H1 (cell line): ENCODE measurements at regions not wholly inside any gene's neighbourhood (a gene's known extent, or its start where the extent isn't known, plus 50 kb on each side); places are given as distances from the start of the nearest gene placed in this dataset.

ENCODE experiments used
- CTCF ChIA-PET: fragments of 300-600 bp; sonication (Branson Sonifier 250); formaldehyde crosslinking; loops from one replicate; lab custom pipeline; 2021; ENCODE audit not compliant: partially characterized antibody; lab: Charles Lee
- POLR2A ChIA-PET: fragments of 300-600 bp; sonication (Branson Sonifier 250); formaldehyde crosslinking; loops from one replicate; lab custom pipeline; 2021; ENCODE audit warnings: inconsistent platforms; ENCODE audit not compliant: partially characterized antibody; lab: Charles Lee
- DNase-seq, 2 experiments: peaks; one replicate each; pipeline versions ENCODE4 v3.0.0 to v3.0.0-alpha.2; 2010 to 2022; ENCODE audit warnings: low spot score in 2 of 2, low read depth in 1 of 2, mixed read lengths in 1 of 2
- FAIRE-seq: peaks from 2 replicates; lab custom pipeline; 2011; peaks lifted over from hg19 to GRCh38; lab: Jason Lieb, UNC
- H2AFZ ChIP-seq: 2 replicates; pipeline ENCODE4 v1.8.1; 2012; ENCODE audit warnings: low read length, inconsistent platforms
- H2AK5ac ChIP-seq: 2 replicates; pipeline ENCODE4 v1.6.1; 2013; ENCODE audit warnings: low read depth, low read length
- H2BK120ac ChIP-seq: replicated peaks from 2 replicates; pipeline ENCODE3; 2013; ENCODE audit warnings: low read depth, low read length, inconsistent platforms
- H2BK12ac ChIP-seq: 2 replicates; pipeline ENCODE4 v1.6.1; 2013; ENCODE audit warnings: low read depth, low read length
- H2BK15ac ChIP-seq: 2 replicates; pipeline ENCODE4 v1.6.1; 2013; ENCODE audit warnings: low read length
- H2BK20ac ChIP-seq: 2 replicates; pipeline ENCODE4 v1.6.1; 2013; ENCODE audit warnings: low read length
- H2BK5ac ChIP-seq: 2 replicates; pipeline ENCODE4 v1.6.1; 2013; ENCODE audit warnings: low read depth, low read length
- H3K14ac ChIP-seq: 2 replicates; pipeline ENCODE4 v1.6.1; 2013; ENCODE audit warnings: inconsistent platforms; ENCODE audit not compliant: insufficient read length
- H3K18ac ChIP-seq: 2 replicates; pipeline ENCODE4 v1.6.1; 2013; ENCODE audit warnings: low read length; ENCODE audit errors: extremely low read depth
- H3K23ac ChIP-seq: 2 replicates; pipeline ENCODE4 v1.6.1; 2013; ENCODE audit warnings: inconsistent platforms; ENCODE audit not compliant: insufficient read length
- H3K23me2 ChIP-seq: 2 replicates; pipeline ENCODE4 v1.6.1; 2013; ENCODE audit warnings: low read depth, low read length
- H3K27ac ChIP-seq: 2 replicates; pipeline ENCODE4 v1.6.1; 2011; ENCODE audit warnings: low read depth, low read length, inconsistent platforms
- H3K27me3 ChIP-seq, 4 experiments: replicated peaks in 1 of 4; 1 replicate in 1 of 4; 2 replicates in 3 of 4; pipeline versions ENCODE4 v1.6.1 to v1.8.1; 2011 to 2013; ENCODE audit warnings: low read length in 3 of 4, mild to moderate bottlenecking in 3 of 4, inconsistent platforms in 2 of 4, mixed read lengths in 2 of 4, moderate library complexity in 1 of 4; ENCODE audit not compliant: control insufficient read depth in 3 of 4, insufficient read depth in 3 of 4; ENCODE audit errors: extremely low read depth in 1 of 4
- H3K36me3 ChIP-seq, 4 experiments: 2 replicates each; pipeline versions ENCODE4 v1.6.1 to v1.8.1; 2011 to 2013; ENCODE audit warnings: mild to moderate bottlenecking in 4 of 4, low read length in 3 of 4, moderate library complexity in 2 of 4, control low read depth in 1 of 4, inconsistent platforms in 1 of 4; ENCODE audit not compliant: insufficient read depth in 4 of 4, control insufficient read depth in 2 of 4
- H3K4ac ChIP-seq: replicated peaks from 2 replicates; pipeline ENCODE3; 2013; ENCODE audit warnings: low read length, low read depth, mixed read lengths, inconsistent platforms; ENCODE audit not compliant: insufficient read length
- H3K4me1 ChIP-seq, 4 experiments: replicated peaks in 1 of 4; 1 replicate in 1 of 4; 2 replicates in 3 of 4; pipeline versions ENCODE4 v1.6.1 to v1.8.1; 2011 to 2013; ENCODE audit warnings: low read length in 3 of 4, inconsistent platforms in 2 of 4, mixed read lengths in 1 of 4; ENCODE audit not compliant: insufficient read depth in 4 of 4, control insufficient read depth in 3 of 4
- H3K4me2 ChIP-seq, 2 experiments: 2 replicates each; pipeline versions ENCODE4 v1.6.1 to v1.8.1; 2011 to 2013; ENCODE audit warnings: low read depth in 2 of 2, low read length in 2 of 2, control low read depth in 1 of 2, inconsistent platforms in 1 of 2, mild to moderate bottlenecking in 1 of 2; ENCODE audit not compliant: insufficient read depth in 1 of 2
- H3K4me3 ChIP-seq, 4 experiments: fragments of 200-600, 300-600 bp in 1 of 4; sonication (generic), shearing (Covaris generic), sonication (Bioruptor Twin) in 1 of 4; 2 replicates each; pipeline versions ENCODE4 v1.5.1 to v1.8.1; 2011 to 2016; ENCODE audit warnings: low read length in 4 of 4, low read depth in 3 of 4, control low read depth in 2 of 4, inconsistent platforms in 2 of 4, mild to moderate bottlenecking in 2 of 4, mixed read lengths in 1 of 4, moderate library complexity in 1 of 4; ENCODE audit not compliant: insufficient read depth in 2 of 4; ENCODE audit errors: extremely low read depth in 1 of 4
- H3K56ac ChIP-seq: replicated peaks from 2 replicates; pipeline ENCODE3; 2013; ENCODE audit warnings: low read depth, mild to moderate bottlenecking, mixed read lengths, low read length, inconsistent platforms; ENCODE audit not compliant: insufficient read length
- H3K79me1 ChIP-seq: 2 replicates; pipeline ENCODE4 v1.6.1; 2013; ENCODE audit warnings: low read depth, low read length, control low read depth
- H3K79me2 ChIP-seq, 2 experiments: 2 replicates each; pipeline versions ENCODE4 v1.6.1 to v1.8.1; 2012 to 2013; ENCODE audit warnings: low read length in 2 of 2, mild to moderate bottlenecking in 2 of 2, inconsistent platforms in 1 of 2; ENCODE audit not compliant: insufficient read depth in 2 of 2, control insufficient read depth in 1 of 2
- H3K9ac ChIP-seq, 4 experiments: replicated peaks in 1 of 4; 1 replicate in 1 of 4; 2 replicates in 3 of 4; pipeline versions ENCODE4 v1.6.1 to v1.8.1; 2011 to 2013; ENCODE audit warnings: low read depth in 3 of 4, low read length in 3 of 4, control low read depth in 2 of 4, mild to moderate bottlenecking in 2 of 4, moderate library complexity in 2 of 4, inconsistent platforms in 1 of 4; ENCODE audit errors: extremely low read depth in 1 of 4
- H3K9me3 ChIP-seq, 2 experiments: 2 replicates each; pipeline versions ENCODE4 v1.6.1 to v1.8.1; 2012 to 2013; ENCODE audit warnings: mild to moderate bottlenecking in 2 of 2, moderate library complexity in 2 of 2, control low read depth in 1 of 2, inconsistent platforms in 1 of 2, low read depth in 1 of 2, low read length in 1 of 2, mixed read lengths in 1 of 2; ENCODE audit not compliant: insufficient read depth in 2 of 2
- H4K20me1 ChIP-seq, 2 experiments: replicated peaks in 1 of 2; 2 replicates each; pipeline versions ENCODE3 to v1.8.1; 2011 to 2013; ENCODE audit warnings: inconsistent platforms in 2 of 2, low read length in 2 of 2, mild to moderate bottlenecking in 1 of 2; ENCODE audit not compliant: insufficient read depth in 2 of 2, control insufficient read depth in 1 of 2
- H4K5ac ChIP-seq: 2 replicates; pipeline ENCODE4 v1.6.1; 2013; ENCODE audit warnings: low read length, low read depth, mixed read lengths, inconsistent platforms; ENCODE audit not compliant: insufficient read length
- H4K8ac ChIP-seq: 2 replicates; pipeline ENCODE4 v1.8.0; 2013; ENCODE audit warnings: mild to moderate bottlenecking, moderate library complexity, low read length, inconsistent platforms; ENCODE audit not compliant: insufficient read depth; ENCODE audit errors: extremely low read depth
- H4K91ac ChIP-seq: replicated peaks from 2 replicates; pipeline ENCODE3; 2013; ENCODE audit warnings: low read length, mixed read lengths, inconsistent platforms; ENCODE audit not compliant: insufficient read length
- CBX8 ChIP-seq: fragments of 300-800, 300-1000 bp; sonication (generic); IDR thresholded peaks from 2 replicates; pipeline ENCODE4 v1.7.1; 2016; ENCODE audit warnings: low read depth, low read length, borderline replicate concordance
- NANOG ChIP-seq: IDR thresholded peaks from 2 replicates; pipeline ENCODE4 v1.6.1; 2011; ENCODE audit warnings: low read length, low read depth, mild to moderate bottlenecking, inconsistent platforms; ENCODE audit not compliant: insufficient read depth, poor library complexity, severe bottlenecking
- SAP30 ChIP-seq: fragments of 300-600 bp; sonication (generic); IDR thresholded peaks from 2 replicates; pipeline ENCODE4 v1.7.1; 2012; ENCODE audit warnings: low read length, moderate library complexity, mild to moderate bottlenecking, inconsistent platforms; ENCODE audit not compliant: insufficient read depth, insufficient replicate concordance
- SP2 ChIP-seq: IDR thresholded peaks from 2 replicates; pipeline ENCODE4 v1.6.1; 2012; ENCODE audit warnings: mild to moderate bottlenecking, low read length, inconsistent platforms
- TAF7 ChIP-seq: optimal IDR thresholded peaks from 2 replicates; pipeline ENCODE3; 2011; ENCODE audit warnings: low read depth, mild to moderate bottlenecking, inconsistent platforms, low read length, moderate library complexity, borderline replicate concordance
- TEAD4 ChIP-seq: IDR thresholded peaks from 2 replicates; pipeline ENCODE4 v1.6.1; 2012; ENCODE audit warnings: low read depth, low read length, inconsistent platforms, mixed read lengths
- USF2 ChIP-seq: IDR thresholded peaks from 2 replicates; pipeline ENCODE4 v1.6.1; 2011; ENCODE audit warnings: low read length, improper control_type of control experiment
- WGBS, 2 experiments: shearing (Covaris generic) in 1 of 2; methylation state at CpG; one replicate each; pipeline versions ENCODE4 v1.1.6 to v1.1.7; 2013 to 2015; ENCODE audit warnings: low lambda C conversion rate in 2 of 2, mixed read lengths in 2 of 2, inconsistent platforms in 1 of 2, low coverage in 1 of 2, missing lambda C conversion rate in 1 of 2; ENCODE audit not compliant: insufficient replicate concordance in 2 of 2, insufficient coverage in 1 of 2, insufficient read length in 1 of 2; ENCODE audit errors: extremely low coverage in 1 of 2, missing lambda C conversion rate in 1 of 2; 5-methylcytosine and 5-hydroxymethylcytosine counted together

- Histone ChIP-seq H3K4me3 (no peak overlapping the region), H2AK5ac (no peak overlapping the region), H3K18ac (no peak overlapping the region), H3K27ac (no peak overlapping the region), H2BK5ac (no peak overlapping the region), H3K4me2 (no peak overlapping the region), H2BK20ac (no peak overlapping the region), H2AFZ (no peak overlapping the region), H2BK12ac (no peak overlapping the region), H3K56ac (no peak overlapping the region), H3K14ac (no peak overlapping the region), H3K9ac (no peak overlapping the region), H3K9me3 (0 out of 4 replicates have a peak, but pooled peaks cover 0 to 3% of the 10 kb centered on the region in 2 experiments), H2BK120ac (no peak overlapping the region), H3K4ac (no peak overlapping the region), H3K27me3 (no peaks in the 10 kb centered on the region), H4K91ac (no peak overlapping the region), H2BK15ac (no peak overlapping the region), H3K4me1 (no peaks in the 10 kb centered on the region), H3K23ac (no peak overlapping the region), H4K8ac (no peak overlapping the region), H3K79me2 (no peaks in the 10 kb centered on the region), H4K20me1 (no peaks in the 10 kb centered on the region), H3K36me3 (no peaks in the 10 kb centered on the region), H4K5ac (no peak overlapping the region), H3K79me1 (no peaks in the 10 kb centered on the region), H3K23me2 (no peaks in the 10 kb centered on the region)
- 89% methylated on average over 3 of the region's 3 CpGs; no CpG with 5 or more reads in 1 of the 2 experiments for WGBS, 2 experiments
- POLR2A ChIA-PET, result no interaction called here
- CTCF ChIA-PET, result no interaction called here
- FAIRE-seq (no peak), DNase-seq (no peak)
- no peak for TF ChIP-seq USF2
- TF ChIP-seq TAF7, result no peak
- no peak for TF ChIP-seq TEAD4
- TF ChIP-seq NANOG, result no peak
- no peak for TF ChIP-seq CBX8
- TF ChIP-seq SAP30, result no peak
- TF ChIP-seq SP2, result no peak
These were observed 208.1 kb upstream of the NPVF start for GRCh38 chr7:25436413-25436812.
